WERI-Rb-1 (cell line): ENCODE measurements at regions not wholly inside any gene's neighbourhood (a gene's known extent, or its start where the extent isn't known, plus 50 kb on each side); places are given as distances from the start of the nearest gene placed in this dataset.

ENCODE experiments used
- DNase-seq: peaks from one replicate; pipeline ENCODE4 v3.0.0-alpha.2; 2020
- H3K27ac ChIP-seq: fragments of 250-450 bp; sonication (Bioruptor Pico); 2 replicates; pipeline ENCODE4 v1.5.1; 2020; ENCODE audit warnings: mild to moderate bottlenecking, moderate library complexity
- H3K27me3 ChIP-seq: fragments of 250-450 bp; sonication (Bioruptor Pico); 2 replicates; pipeline ENCODE4 v1.5.1; 2021; ENCODE audit warnings: mild to moderate bottlenecking, low read depth, moderate library complexity; ENCODE audit not compliant: insufficient read depth, severe bottlenecking
- H3K36me3 ChIP-seq: fragments of 250-450 bp; sonication (Bioruptor Pico); 2 replicates; pipeline ENCODE4 v1.5.1; 2020; ENCODE audit warnings: mild to moderate bottlenecking, moderate library complexity
- H3K4me3 ChIP-seq: 2 replicates; pipeline ENCODE4 v1.5.1; 2011; ENCODE audit warnings: low read depth, mild to moderate bottlenecking, control low read depth, low read length
- H3K9me3 ChIP-seq: fragments of 250-450 bp; sonication (Bioruptor Pico); 2 replicates; pipeline ENCODE4 v1.5.1; 2021; ENCODE audit warnings: mild to moderate bottlenecking, moderate library complexity; ENCODE audit not compliant: severe bottlenecking
- TF ChIP-seq, protein P1 (sequence below): IDR thresholded peaks from 2 replicates; pipeline ENCODE4 v1.5.1; 2011; ENCODE audit warnings: low read depth, mild to moderate bottlenecking, control low read depth, inconsistent platforms, low read length

DNA sequence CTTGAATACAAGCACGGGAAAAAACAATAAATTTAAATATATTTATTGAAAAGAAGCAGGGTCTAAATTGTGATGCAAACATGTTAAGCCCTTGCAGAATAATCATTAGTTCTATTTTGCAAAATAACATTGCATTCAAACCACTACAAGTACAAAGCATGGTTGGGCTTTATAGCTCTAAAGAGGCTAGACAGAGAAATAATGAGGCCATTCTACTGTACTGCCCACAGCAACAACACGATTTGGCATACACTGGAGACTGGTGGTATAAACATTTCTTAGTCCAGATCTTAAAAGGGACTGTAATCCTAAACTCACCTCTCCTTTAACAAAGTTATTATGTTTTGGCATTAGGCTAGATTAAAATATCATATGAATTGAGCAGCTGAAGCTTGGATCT, 204.3 kb upstream of the LRIG1 start:
- TF ChIP-seq, protein P1, sequence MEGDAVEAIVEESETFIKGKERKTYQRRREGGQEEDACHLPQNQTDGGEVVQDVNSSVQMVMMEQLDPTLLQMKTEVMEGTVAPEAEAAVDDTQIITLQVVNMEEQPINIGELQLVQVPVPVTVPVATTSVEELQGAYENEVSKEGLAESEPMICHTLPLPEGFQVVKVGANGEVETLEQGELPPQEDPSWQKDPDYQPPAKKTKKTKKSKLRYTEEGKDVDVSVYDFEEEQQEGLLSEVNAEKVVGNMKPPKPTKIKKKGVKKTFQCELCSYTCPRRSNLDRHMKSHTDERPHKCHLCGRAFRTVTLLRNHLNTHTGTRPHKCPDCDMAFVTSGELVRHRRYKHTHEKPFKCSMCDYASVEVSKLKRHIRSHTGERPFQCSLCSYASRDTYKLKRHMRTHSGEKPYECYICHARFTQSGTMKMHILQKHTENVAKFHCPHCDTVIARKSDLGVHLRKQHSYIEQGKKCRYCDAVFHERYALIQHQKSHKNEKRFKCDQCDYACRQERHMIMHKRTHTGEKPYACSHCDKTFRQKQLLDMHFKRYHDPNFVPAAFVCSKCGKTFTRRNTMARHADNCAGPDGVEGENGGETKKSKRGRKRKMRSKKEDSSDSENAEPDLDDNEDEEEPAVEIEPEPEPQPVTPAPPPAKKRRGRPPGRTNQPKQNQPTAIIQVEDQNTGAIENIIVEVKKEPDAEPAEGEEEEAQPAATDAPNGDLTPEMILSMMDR, result no peak

GRCh38 chr3:66706890-66707289, 206.1 kb upstream of the LRIG1 start:
- Histone ChIP-seq H3K9me3 (no peaks in the 10 kb centered on the region), H3K27me3 (no peaks in the 10 kb centered on the region), H3K27ac (no peak overlapping the region), H3K36me3 (no peaks in the 10 kb centered on the region), H3K4me3 (no peak overlapping the region)
- TF ChIP-seq, protein P1, result no peak
- no peak for DNase-seq

More for the DNA sequence above, 204.3 kb upstream of the LRIG1 start:
- no peak for DNase-seq
- no peak overlapping the region for H3K27ac ChIP-seq
- H3K36me3 ChIP-seq, result no peaks in the 10 kb centered on the region
- H3K4me3 ChIP-seq, result no peak overlapping the region
- H3K9me3 ChIP-seq, result no peaks in the 10 kb centered on the region
- H3K27me3 ChIP-seq, result no peaks in the 10 kb centered on the region

- H3K9me3 ChIP-seq, result no peaks in the 10 kb centered on the region
- H3K27ac ChIP-seq, result no peak overlapping the region
- TF ChIP-seq, protein P1, result no peak
- H3K27me3 ChIP-seq, result no peaks in the 10 kb centered on the region
- DNase-seq, result no peak
- H3K4me3 ChIP-seq, result no peak overlapping the region
- H3K36me3 ChIP-seq, result no peaks in the 10 kb centered on the region
Observed at GRCh38 chr3:66709532-66709931, 208.7 kb upstream of the LRIG1 start.

DNA sequence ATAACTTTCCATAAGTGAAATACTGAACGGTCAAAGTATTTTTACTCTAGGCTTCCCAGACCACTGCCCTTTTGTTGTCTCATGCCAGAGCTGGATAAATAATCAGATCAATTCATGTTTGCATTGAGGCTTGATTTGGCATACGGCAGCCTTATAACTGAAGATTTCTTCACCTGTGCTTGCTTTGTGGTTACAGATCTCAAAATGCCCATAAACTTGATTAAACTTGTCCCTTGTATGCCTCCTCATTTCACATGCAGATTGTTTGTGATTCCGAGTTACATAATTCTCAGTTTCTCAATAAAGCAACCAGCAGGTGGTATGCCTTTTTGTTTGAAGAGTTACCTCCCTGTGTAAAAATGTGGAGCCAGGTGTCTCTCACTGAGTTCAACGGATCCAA, 211.4 kb upstream of the LRIG1 start:
- Histone ChIP-seq H3K27me3 (no peaks in the 10 kb centered on the region), H3K27ac (no peak overlapping the region), H3K9me3 (no peaks in the 10 kb centered on the region), H3K4me3 (no peak overlapping the region), H3K36me3 (no peaks in the 10 kb centered on the region)
- DNase-seq, result no peak
- TF ChIP-seq, protein P1, result no peak

DNA sequence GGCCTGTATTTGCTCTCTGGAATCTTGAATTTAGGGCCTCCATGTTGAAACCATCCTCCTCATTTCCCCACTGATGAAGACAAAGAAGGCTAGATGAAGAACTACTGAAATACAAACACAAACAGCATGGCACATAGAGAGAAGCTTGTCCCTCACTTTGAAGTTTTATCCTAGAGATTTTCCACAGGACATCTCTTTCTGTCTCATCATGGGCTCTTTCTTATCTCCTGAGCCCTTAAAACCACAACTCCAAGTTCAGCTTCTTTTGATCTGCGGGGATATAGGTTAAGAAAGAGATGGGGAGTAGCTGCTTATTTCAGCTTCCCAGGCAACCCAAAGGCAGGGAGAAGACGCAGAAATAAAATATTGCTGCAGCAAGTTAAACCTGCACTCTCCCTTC, 213.1 kb upstream of the LRIG1 start:
- H3K9me3 ChIP-seq, result no peaks in the 10 kb centered on the region
- no peak for DNase-seq
- H3K36me3 ChIP-seq, result no peaks in the 10 kb centered on the region
- H3K4me3 ChIP-seq, result no peak overlapping the region
- H3K27ac ChIP-seq, result no peak overlapping the region
- TF ChIP-seq, protein P1, result no peak
- H3K27me3 ChIP-seq, result no peaks in the 10 kb centered on the region

DNA sequence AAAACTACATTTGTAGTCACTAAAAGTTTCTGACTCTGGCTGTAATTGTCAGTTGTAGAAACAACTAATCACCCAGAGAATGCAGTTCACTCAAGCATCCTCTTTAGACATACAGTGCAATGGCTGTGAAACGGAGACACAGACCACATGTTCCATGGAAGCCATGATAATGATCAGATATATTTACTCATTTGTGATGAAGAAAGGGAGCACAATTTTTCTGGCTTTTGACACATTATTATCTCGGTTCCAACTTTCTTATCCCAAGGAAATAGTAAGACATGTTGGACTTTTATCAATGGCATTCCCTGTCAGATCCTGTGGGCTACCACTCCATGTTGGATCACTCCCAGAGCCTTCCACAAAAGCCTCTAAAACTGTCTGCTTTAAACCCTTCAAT, 215.0 kb upstream of the LRIG1 start:
- TF ChIP-seq, protein P1, result no peak
- no peak overlapping the region for H3K27ac ChIP-seq
- H3K4me3 ChIP-seq, result no peak overlapping the region
- no peaks in the 10 kb centered on the region for H3K27me3 ChIP-seq
- no peak for DNase-seq
- no peaks in the 10 kb centered on the region for H3K36me3 ChIP-seq
- no peaks in the 10 kb centered on the region for H3K9me3 ChIP-seq
